ENCODE measurements at regions not wholly inside any gene's neighbourhood (a gene's known extent, or its start where the extent isn't known, plus 50 kb on each side); places are given as distances from the start of the nearest gene placed in this dataset.

DNA sequence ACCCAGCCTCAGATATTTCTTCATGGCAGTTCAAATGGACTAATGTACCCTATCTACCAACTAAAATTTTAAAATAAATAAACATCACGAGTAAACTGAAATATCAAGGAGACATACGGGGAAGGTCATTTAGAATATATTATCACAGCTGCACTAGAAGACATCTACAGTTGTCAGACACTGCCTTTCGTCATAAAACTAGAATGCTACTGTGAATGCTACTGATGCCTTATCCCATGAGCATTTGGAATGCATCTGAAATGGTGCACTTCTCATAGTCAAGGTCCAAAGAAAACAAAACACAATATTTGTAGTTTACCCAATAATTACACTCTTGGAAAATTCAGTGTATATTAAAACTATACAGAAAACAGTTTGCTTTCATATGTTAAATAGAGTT lies 165.2 kb downstream of the MREG start:
- no peak for DNase-seq
- H3K4me3 ChIP-seq: no peak overlapping the region
- 54% methylated on average over 3 of the region's 3 CpGs for WGBS (ENCODE audit: insufficient coverage, low coverage, low lambda C conversion rate, missing lambda C conversion rate)
- H3K4me1 ChIP-seq: no peaks in the 10 kb centered on the region
- no peak overlapping the region for H3K27ac ChIP-seq
- intact Hi-C loops (cut with DNase I): no loop called here
- H3K9me3 ChIP-seq: no peaks in the 10 kb centered on the region
- no peaks in the 10 kb centered on the region for H3K27me3 ChIP-seq
- TF ChIP-seq, protein P1, sequence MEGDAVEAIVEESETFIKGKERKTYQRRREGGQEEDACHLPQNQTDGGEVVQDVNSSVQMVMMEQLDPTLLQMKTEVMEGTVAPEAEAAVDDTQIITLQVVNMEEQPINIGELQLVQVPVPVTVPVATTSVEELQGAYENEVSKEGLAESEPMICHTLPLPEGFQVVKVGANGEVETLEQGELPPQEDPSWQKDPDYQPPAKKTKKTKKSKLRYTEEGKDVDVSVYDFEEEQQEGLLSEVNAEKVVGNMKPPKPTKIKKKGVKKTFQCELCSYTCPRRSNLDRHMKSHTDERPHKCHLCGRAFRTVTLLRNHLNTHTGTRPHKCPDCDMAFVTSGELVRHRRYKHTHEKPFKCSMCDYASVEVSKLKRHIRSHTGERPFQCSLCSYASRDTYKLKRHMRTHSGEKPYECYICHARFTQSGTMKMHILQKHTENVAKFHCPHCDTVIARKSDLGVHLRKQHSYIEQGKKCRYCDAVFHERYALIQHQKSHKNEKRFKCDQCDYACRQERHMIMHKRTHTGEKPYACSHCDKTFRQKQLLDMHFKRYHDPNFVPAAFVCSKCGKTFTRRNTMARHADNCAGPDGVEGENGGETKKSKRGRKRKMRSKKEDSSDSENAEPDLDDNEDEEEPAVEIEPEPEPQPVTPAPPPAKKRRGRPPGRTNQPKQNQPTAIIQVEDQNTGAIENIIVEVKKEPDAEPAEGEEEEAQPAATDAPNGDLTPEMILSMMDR (IDR thresholded peaks at IDR 0.05): no peak
- no peak for TF ChIP-seq POLR2A (IDR thresholded peaks at IDR 0.05)
- no peaks in the 10 kb centered on the region for H3K36me3 ChIP-seq
- no peak for ATAC-seq

DNA sequence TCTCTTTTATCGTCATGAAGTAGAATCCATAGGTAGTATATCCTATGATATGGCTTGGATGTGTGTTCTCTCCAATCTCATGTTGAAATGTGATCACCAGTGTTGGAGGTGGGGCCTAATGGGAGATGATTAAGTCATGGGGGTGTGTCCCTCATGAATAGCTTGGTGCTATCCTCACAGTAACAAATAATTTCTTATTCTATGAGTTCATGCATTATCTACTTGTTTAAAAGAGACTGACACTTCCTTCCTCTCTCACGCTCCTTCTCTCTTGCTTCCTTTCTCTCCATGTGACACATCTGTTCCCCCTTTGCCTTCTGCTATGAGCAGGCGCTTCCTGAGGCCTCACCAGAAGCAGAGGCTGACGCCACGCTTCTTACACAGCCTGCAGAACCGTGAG lies 165.6 kb downstream of the MREG start:
- Histone ChIP-seq H3K27me3 (no peaks in the 10 kb centered on the region), H3K27ac (no peak overlapping the region), H3K36me3 (no peaks in the 10 kb centered on the region), H3K4me3 (no peak overlapping the region), H3K4me1 (no peaks in the 10 kb centered on the region), H3K9me3 (no peaks in the 10 kb centered on the region)
- WGBS (ENCODE audit: insufficient coverage, low coverage, low lambda C conversion rate, missing lambda C conversion rate): 58% methylated on average over 6 of the region's 6 CpGs
- TF ChIP-seq, protein P1 (IDR thresholded peaks at IDR 0.05): no peak
- TF ChIP-seq POLR2A (IDR thresholded peaks at IDR 0.05): no peak
- intact Hi-C loops (cut with DNase I): no loop called here
- no peak for ATAC-seq
- DNase-seq: no peak

DNA sequence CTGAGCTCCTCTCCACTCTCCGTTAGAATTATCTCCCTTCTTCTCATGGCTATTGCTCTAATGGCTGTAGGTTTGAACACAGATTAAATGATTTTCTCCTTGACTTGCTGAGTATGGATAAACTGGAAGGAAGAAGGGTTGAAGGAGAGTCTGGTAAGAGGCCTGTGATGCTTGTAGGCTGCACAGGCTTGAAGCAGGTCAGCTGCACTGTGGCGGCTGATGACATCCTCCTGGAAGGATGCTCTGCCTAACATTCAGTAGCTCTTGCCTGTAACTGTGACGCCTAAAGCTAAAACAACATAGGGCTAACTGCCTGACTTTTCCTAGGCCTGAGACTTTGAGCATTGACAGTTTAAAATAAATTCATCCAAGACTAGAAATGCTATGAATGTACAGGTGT lies 166.3 kb downstream of the MREG start:
- Histone ChIP-seq H3K36me3 (no peaks in the 10 kb centered on the region), H3K9me3 (no peaks in the 10 kb centered on the region), H3K27ac (no peak overlapping the region), H3K4me1 (no peaks in the 10 kb centered on the region), H3K27me3 (no peaks in the 10 kb centered on the region), H3K4me3 (no peak overlapping the region)
- DNase-seq (no peak), ATAC-seq (no peak)
- intact Hi-C loops (cut with DNase I): no loop called here
- no peak for TF ChIP-seq POLR2A (IDR thresholded peaks at IDR 0.05)
- TF ChIP-seq, protein P1 (IDR thresholded peaks at IDR 0.05): no peak
- WGBS (ENCODE audit: insufficient coverage, low coverage, low lambda C conversion rate, missing lambda C conversion rate): 82% methylated on average over 3 of the region's 3 CpGs

DNA sequence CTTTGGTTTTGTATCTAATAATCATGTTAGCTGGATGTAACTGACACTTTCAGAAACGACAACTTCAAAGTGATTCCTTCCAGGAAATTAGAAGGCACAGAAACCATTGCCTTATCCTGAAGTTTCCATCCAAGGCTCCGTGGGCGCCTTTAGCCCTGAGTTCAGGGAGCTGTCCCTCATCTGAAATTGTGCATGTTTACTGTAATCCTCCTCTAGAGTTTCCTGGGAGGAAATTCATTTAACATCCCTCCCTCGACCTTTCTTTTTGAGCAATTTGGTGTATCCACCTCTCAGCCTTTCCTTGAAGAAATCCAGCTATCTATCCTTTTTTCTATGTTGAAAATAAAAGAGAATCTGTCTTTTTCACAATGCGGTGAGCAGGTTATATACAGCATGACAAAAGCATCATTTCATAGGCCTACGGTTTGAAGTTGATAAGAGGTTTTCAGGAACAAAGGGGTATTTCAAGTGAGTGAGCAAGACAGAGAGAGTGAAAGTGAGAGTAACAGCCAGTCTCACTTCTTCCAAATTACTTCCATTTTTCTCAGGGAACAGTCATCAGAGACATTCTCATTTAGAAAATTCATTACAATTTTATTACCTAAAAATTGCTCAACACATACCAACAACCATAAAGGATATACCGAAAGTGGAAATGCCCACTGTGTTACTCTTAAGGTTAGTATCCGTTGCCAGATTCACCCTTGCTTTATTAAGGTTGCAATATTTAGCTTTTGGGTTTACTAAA lies 167.3 kb downstream of the MREG start:
- Histone ChIP-seq H3K4me3 (no peak overlapping the region), H3K9me3 (no peaks in the 10 kb centered on the region), H3K27ac (no peak overlapping the region), H3K27me3 (no peaks in the 10 kb centered on the region), H3K4me1 (no peaks in the 10 kb centered on the region), H3K36me3 (no peaks in the 10 kb centered on the region)
- ATAC-seq (no peak), DNase-seq (no peak)
- intact Hi-C loops (cut with DNase I): no loop called here
- TF ChIP-seq, protein P1 (IDR thresholded peaks at IDR 0.05): no peak
- TF ChIP-seq POLR2A (IDR thresholded peaks at IDR 0.05): no peak
- WGBS (ENCODE audit: insufficient coverage, low coverage, low lambda C conversion rate, missing lambda C conversion rate): 74% methylated on average over 8 of the region's 8 CpGs

All from right lobe of liver (tissue), 6 donors.